ENCODE measurements at regions not wholly inside any gene's neighbourhood (a gene's known extent, or its start where the extent isn't known, plus 50 kb on each side); places are given as distances from the start of the nearest gene placed in this dataset.

DNA sequence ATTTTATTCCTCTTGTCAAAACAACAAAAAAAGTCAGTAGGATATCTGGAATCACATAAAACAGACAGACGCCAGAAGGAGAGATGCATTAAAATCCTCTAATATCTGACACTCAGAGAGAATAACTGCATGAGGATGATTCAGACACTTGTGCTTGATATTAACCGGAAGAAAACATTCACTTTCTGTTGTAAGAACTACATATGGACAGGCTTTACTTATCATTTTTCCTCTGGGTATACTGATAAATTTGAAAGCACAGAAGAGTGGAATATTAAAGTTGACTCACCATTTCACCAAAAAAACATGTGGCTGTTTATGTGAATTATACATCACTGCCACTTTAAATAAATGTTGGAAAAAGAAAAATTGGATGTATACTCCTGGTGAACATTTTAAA, 589.1 kb upstream of the CDH2 start:
- no peak for TF ChIP-seq JUN (IDR thresholded peaks at IDR 0.05)
- TF ChIP-seq, protein P1, sequence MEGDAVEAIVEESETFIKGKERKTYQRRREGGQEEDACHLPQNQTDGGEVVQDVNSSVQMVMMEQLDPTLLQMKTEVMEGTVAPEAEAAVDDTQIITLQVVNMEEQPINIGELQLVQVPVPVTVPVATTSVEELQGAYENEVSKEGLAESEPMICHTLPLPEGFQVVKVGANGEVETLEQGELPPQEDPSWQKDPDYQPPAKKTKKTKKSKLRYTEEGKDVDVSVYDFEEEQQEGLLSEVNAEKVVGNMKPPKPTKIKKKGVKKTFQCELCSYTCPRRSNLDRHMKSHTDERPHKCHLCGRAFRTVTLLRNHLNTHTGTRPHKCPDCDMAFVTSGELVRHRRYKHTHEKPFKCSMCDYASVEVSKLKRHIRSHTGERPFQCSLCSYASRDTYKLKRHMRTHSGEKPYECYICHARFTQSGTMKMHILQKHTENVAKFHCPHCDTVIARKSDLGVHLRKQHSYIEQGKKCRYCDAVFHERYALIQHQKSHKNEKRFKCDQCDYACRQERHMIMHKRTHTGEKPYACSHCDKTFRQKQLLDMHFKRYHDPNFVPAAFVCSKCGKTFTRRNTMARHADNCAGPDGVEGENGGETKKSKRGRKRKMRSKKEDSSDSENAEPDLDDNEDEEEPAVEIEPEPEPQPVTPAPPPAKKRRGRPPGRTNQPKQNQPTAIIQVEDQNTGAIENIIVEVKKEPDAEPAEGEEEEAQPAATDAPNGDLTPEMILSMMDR (IDR thresholded peaks at IDR 0.05), result no peak
- no peak for TF ChIP-seq RCOR1 (IDR thresholded peaks at IDR 0.05; ENCODE audit: low read depth, low read length)
- TF ChIP-seq HOXA7 (CRISPR knock-in tag; IDR thresholded peaks at IDR 0.05), result no peak
- TF ChIP-seq HES2 (IDR thresholded peaks at IDR 0.05), result no peak
- no peak for TF ChIP-seq ZC3H11A (IDR thresholded peaks at IDR 0.05)
- TF ChIP-seq, protein P2, sequence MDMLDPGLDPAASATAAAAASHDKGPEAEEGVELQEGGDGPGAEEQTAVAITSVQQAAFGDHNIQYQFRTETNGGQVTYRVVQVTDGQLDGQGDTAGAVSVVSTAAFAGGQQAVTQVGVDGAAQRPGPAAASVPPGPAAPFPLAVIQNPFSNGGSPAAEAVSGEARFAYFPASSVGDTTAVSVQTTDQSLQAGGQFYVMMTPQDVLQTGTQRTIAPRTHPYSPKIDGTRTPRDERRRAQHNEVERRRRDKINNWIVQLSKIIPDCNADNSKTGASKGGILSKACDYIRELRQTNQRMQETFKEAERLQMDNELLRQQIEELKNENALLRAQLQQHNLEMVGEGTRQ (IDR thresholded peaks at IDR 0.05), result no peak
- no peak for TF ChIP-seq CHD2 (IDR thresholded peaks at IDR 0.05; ENCODE audit: low read length, partially characterized antibody)
- TF ChIP-seq SMC3 (IDR thresholded peaks at IDR 0.05), result no peak
- no peak for TF ChIP-seq POLR2A (IDR thresholded peaks at IDR 0.05; ENCODE audit: low read length)
- TF ChIP-seq PHF8 (IDR thresholded peaks at IDR 0.05; ENCODE audit: borderline replicate concordance, low read depth), result no peak
- no peak for TF ChIP-seq NR3C1 (IDR thresholded peaks at IDR 0.05)
- no peak for TF ChIP-seq GATA3 (IDR thresholded peaks at IDR 0.05; ENCODE audit: borderline replicate concordance)
- TF ChIP-seq, protein P3, sequence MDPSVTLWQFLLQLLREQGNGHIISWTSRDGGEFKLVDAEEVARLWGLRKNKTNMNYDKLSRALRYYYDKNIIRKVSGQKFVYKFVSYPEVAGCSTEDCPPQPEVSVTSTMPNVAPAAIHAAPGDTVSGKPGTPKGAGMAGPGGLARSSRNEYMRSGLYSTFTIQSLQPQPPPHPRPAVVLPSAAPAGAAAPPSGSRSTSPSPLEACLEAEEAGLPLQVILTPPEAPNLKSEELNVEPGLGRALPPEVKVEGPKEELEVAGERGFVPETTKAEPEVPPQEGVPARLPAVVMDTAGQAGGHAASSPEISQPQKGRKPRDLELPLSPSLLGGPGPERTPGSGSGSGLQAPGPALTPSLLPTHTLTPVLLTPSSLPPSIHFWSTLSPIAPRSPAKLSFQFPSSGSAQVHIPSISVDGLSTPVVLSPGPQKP (IDR thresholded peaks at IDR 0.05; ENCODE audit: low read depth, low read length), result no peak
